Activated T-cell treated with anti-CD3 and anti-CD28 coated beads, Interleukin-2, amount 50 U/mL, for 4 hours (primary cell): ENCODE measurements at regions not wholly inside any gene's neighbourhood (a gene's known extent, or its start where the extent isn't known, plus 50 kb on each side); places are given as distances from the start of the nearest gene placed in this dataset.

Source experiments
- ATAC-seq, 2 donors: fragments of 200-7000 bp; cut with Tn5 transposase; one replicate each; pipeline ENCODE4 v1.10.0; 2021
- DNase-seq: peaks from one replicate; pipeline ENCODE4 v3.0.0-alpha.2; 2020
- H3K27me3 Mint-ChIP-seq: one replicate; pipeline ENCODE4 v1.8.0; 2021; ENCODE audit warnings: low read depth, mixed read lengths
- H3K36me3 Mint-ChIP-seq: one replicate; pipeline ENCODE4 v1.8.0; 2022; ENCODE audit warnings: mixed read lengths; ENCODE audit not compliant: insufficient read depth
- H3K4me1 Mint-ChIP-seq: one replicate; pipeline ENCODE4 v1.8.0; 2021; ENCODE audit warnings: low read depth, mixed read lengths
- H3K4me3 Mint-ChIP-seq: one replicate; pipeline ENCODE4 v1.8.0; 2021; ENCODE audit warnings: mild to moderate bottlenecking, moderate library complexity, mixed read lengths
- H3K9me3 Mint-ChIP-seq: one replicate; pipeline ENCODE4 v1.8.0; 2021; ENCODE audit warnings: mixed read lengths

DNA sequence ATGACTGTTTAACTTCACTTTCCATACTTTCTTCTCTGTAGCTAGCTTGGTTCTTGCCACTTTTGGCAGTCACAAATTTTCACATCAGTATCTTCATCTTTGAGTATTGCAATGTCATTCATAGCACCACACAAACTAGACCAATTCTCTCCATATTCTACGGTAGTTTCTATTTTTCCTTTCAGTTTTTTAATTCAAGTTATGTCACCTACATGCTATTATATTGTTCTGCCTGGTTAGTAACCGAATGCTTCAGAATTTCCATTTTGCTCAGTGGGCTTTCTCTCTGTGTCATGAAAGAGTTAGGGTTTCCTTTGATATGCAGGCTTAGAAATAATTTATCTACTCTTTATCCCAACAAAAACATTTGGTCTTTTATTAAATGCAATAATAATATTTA lies 896.5 kb downstream of the GATA3 start:
- Mint-ChIP-seq H3K27me3 (peaks cover 2% of the 10 kb centered on the region), H3K4me3 (no peak overlapping the region), H3K9me3 (peaks cover 5% of the 10 kb centered on the region), H3K4me1 (no peaks in the 10 kb centered on the region), H3K36me3 (no peaks in the 10 kb centered on the region)
- DNase-seq = no peak
- ATAC-seq = peak; percentile 59 to 66

DNA sequence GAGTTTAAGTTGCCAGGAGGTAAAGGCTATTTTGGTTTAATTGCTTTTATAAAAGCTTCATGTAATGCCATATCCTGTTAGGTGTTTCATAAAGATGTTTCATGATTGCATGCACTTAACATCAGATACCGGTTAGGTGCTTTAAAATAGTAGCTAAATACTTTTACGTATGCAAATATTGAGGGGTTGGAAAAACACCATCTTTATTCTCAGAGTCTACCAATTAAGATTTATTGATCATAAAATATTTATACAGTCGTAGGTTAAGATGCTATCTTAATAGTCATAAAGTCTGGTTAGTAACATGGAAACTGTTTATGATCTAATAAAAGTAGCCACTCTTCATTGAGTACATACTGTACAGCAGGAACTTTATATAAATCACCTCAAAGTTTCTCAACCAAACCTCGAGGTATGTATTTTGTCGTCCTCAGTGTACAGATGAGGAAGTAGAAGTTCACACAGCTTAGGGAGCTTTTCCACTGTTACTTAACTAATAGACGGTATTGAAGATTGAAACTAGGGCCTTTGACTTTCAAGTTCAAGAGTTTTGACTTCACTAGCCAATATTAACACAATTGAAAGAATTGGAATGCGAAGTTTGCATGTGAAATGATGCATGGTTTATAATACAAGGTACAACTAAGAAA lies 897.1 kb downstream of the GATA3 start:
- Mint-ChIP-seq H3K9me3 (peaks cover under 1% of the 10 kb centered on the region), H3K27me3 (peaks cover 2% of the 10 kb centered on the region)
- DNase-seq = no peak

DNA sequence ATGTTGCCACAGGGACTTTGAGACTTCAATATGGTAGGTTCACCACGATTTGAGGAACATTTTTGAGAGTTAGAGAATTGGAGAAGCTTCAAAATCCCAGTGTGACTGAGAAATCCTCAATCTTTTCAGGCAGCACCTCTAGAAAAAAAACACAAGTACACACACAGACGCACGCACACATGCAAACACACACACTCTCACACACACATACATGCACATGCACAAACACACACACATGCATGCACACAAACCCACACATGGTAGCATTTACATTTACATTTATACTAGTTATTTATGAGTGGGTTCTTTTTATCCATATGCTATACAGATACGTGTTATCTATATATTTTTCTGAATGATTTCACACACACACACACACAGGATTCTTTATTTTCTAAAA lies 901.9 kb downstream of the GATA3 start:
- H3K9me3 Mint-ChIP-seq = no peaks in the 10 kb centered on the region
- ATAC-seq = no peak

More for the DNA sequence above, 897.1 kb downstream of the GATA3 start:
- H3K36me3 Mint-ChIP-seq = no peaks in the 10 kb centered on the region
- no peaks in the 10 kb centered on the region for H3K4me1 Mint-ChIP-seq
- ATAC-seq = peak in 1 of 2 donors; percentile 40
- H3K4me3 Mint-ChIP-seq = peak overlapping the region; percentile 3

DNA sequence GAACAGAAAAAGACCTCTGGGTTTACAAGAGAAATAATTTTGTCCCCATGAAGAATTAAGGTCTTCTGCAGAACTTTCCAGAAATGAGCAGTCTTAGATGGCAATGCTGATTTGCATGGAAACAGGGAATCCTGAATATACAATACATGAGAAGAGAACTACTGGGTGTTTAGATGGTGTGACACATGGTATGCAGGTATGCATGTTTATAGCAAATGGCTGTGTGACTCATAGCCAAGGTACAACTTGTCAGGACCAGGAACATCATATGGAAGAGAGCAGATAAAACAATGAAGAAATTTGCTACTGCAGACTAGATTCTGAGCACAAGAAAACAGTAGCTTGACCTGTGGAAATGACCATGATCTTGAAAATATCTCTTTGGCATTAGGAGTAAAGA lies 907.8 kb downstream of the GATA3 start:
- DNase-seq (no peak), ATAC-seq (no peak)
- peaks cover 4% of the 10 kb centered on the region for H3K9me3 Mint-ChIP-seq
- peaks cover 6% of the 10 kb centered on the region for H3K4me1 Mint-ChIP-seq
- H3K27me3 Mint-ChIP-seq = peaks cover 6% of the 10 kb centered on the region
- H3K4me3 Mint-ChIP-seq = no peak overlapping the region
- no peaks in the 10 kb centered on the region for H3K36me3 Mint-ChIP-seq

More for the DNA sequence above, 901.9 kb downstream of the GATA3 start:
- Mint-ChIP-seq H3K4me1 (no peaks in the 10 kb centered on the region), H3K27me3 (peaks cover 4% of the 10 kb centered on the region), H3K4me3 (no peak overlapping the region), H3K36me3 (no peaks in the 10 kb centered on the region)
- no peak for DNase-seq

DNA sequence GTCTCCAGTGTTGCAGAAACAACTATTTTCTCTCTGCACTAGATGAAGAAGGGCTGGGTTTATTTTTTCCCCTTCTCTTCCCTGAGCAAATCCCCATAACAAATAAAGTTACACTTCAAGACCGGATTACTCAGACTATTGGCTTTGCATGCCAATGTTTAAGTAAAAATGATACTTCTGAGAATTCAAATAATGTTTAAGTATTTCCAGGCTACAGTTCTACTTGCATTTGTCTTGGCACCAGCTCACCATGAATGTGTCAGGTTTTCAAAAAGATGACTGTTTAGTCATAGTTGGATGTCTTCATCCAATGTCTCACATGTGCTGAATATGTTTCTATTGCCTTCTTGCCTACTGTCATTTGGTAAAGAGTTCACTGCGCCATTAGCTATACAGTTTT lies 912.6 kb downstream of the GATA3 start:
- Mint-ChIP-seq H3K4me3 (no peak overlapping the region), H3K9me3 (peaks cover 4% of the 10 kb centered on the region), H3K4me1 (peaks cover 7% of the 10 kb centered on the region), H3K36me3 (no peaks in the 10 kb centered on the region), H3K27me3 (peaks cover 3% of the 10 kb centered on the region)
- peak; percentile 76 to 89 for ATAC-seq
- DNase-seq = no peak

DNA sequence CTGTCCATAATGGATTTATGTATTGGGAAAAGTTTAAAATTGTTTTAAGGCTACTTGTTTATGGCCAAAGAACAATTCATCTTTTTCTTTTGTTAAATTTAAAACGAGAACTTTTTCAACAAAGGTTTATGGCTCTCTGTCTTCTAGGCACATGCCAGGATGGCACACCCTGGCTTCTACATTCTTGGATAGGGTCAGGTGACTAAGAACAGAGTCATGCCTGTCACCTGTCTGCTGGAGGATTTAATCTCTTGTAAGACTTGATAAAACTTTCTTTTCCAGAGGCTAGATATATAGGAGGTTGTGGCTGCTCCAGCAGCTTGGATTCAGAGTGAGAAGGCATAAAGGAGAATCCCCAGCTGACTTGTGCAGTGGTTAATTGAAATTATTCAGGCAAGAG lies 915.4 kb downstream of the GATA3 start:
- no peak for DNase-seq
- no peak for ATAC-seq
- Mint-ChIP-seq H3K9me3 (no peaks in the 10 kb centered on the region), H3K27me3 (no peaks in the 10 kb centered on the region), H3K36me3 (no peaks in the 10 kb centered on the region), H3K4me3 (no peak overlapping the region), H3K4me1 (peaks cover 4% of the 10 kb centered on the region)

DNA sequence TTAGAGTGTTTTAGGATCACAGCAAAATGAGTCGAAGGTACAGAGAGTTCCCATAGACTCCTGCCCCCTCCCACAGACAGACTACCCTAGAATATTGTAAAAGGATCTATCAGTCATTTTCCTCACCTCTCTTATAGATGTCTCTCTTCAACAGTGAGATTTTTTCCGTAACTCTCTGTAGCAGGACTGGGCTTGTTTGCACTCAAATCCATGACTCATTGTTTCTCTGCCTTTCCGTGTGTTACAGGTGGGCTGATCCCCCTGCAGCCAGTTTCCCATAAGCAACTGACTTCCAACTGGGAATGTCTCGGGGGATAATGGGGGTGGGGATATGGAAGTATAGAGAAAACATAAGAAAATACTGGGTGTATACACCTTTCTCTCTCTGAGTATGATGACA lies 921.0 kb downstream of the GATA3 start:
- no peaks in the 10 kb centered on the region for H3K9me3 Mint-ChIP-seq
- no peak for ATAC-seq
- H3K27me3 Mint-ChIP-seq = no peaks in the 10 kb centered on the region
- H3K4me1 Mint-ChIP-seq = no peaks in the 10 kb centered on the region
- no peak overlapping the region for H3K4me3 Mint-ChIP-seq
- DNase-seq = no peak
- H3K36me3 Mint-ChIP-seq = no peaks in the 10 kb centered on the region

DNA sequence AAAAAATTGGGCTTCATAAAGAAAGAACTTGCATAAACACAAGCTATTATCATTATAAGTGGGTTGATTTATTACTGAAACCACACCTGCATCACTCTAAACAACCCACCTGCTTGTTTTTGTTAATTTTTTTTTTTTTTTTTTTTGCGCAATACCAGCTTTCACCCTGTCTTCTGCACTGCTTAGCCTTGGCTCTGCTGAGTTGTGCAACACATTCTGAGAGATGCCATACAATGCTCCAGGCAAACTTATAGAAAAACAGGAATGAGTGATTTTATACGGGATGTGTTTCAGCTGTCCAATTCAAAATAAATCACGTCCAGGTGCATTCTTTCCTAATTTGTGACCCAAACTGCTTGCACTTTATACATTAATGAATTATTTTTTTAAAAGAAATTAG lies 923.6 kb downstream of the GATA3 start:
- Mint-ChIP-seq H3K27me3 (no peaks in the 10 kb centered on the region), H3K4me3 (no peak overlapping the region), H3K4me1 (peaks cover 5% of the 10 kb centered on the region), H3K36me3 (no peaks in the 10 kb centered on the region), H3K9me3 (no peaks in the 10 kb centered on the region)
- no peak for ATAC-seq
- no peak for DNase-seq

DNA sequence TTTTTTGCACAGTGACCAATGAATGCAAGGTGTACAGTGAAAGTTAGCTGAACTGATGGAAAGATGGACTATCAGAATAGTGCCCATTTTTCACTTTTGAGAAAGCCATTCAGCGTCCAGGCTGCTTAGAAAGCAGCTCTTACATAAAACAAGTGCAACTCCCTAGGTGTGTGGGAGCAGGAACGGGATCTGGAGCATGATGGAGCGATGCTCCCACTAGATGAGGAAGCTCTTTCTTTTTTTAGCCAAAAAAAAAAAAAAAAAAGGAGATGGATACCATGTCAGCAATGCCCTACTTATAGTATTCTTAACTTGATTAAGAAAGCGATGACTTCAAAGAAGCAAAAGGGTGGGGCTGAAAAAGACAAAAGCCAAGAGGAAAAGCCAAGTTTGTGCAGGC lies 925.5 kb downstream of the GATA3 start:
- no peaks in the 10 kb centered on the region for H3K9me3 Mint-ChIP-seq
- no peak overlapping the region for H3K4me3 Mint-ChIP-seq
- DNase-seq (no peak), ATAC-seq (no peak)
- H3K27me3 Mint-ChIP-seq = no peaks in the 10 kb centered on the region
- H3K36me3 Mint-ChIP-seq = no peaks in the 10 kb centered on the region
- peaks cover 5% of the 10 kb centered on the region for H3K4me1 Mint-ChIP-seq

DNA sequence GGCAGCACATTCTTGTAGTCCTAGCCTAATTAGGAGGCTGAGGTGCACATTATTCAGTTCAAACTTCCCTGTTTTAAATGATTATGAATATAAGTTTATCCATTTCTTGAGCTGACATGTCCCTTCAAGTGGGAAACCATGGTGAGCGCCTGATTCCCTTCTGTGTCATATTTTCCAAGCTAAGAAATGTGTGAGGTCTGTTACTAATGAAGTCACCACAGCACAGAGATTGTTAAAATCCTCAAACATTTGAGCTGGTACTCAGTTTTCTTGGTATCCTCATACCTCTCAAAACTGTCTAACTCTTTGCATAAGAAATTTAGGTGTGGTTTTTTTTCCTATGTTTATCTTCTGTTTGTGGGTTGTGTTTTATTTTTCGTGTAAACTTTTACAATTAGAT lies 926.8 kb downstream of the GATA3 start:
- no peaks in the 10 kb centered on the region for H3K27me3 Mint-ChIP-seq
- peaks cover 5% of the 10 kb centered on the region for H3K4me1 Mint-ChIP-seq
- DNase-seq = no peak
- H3K4me3 Mint-ChIP-seq = no peak overlapping the region
- no peaks in the 10 kb centered on the region for H3K9me3 Mint-ChIP-seq
- H3K36me3 Mint-ChIP-seq = no peaks in the 10 kb centered on the region
- ATAC-seq = peak in 1 of 2 donors; percentile 40

DNA sequence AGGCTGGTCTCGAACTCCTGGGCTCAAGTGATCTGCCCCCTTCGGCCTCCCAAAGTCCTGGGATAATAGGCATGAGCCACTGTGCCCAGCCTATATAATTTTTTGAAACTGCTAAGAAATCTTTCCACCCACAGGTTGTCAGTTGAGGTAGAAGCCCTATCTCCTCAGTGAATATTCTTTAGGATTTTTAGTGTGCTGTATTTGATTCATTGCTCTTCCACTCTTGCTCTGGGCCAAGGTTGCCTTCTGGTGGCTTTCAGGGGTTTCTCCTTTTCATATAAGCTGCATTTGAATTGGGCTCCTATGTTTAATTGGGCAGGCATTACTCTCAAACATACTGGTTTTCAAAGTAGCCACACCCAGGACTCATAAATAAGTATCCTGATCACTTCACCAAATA lies 931.2 kb downstream of the GATA3 start:
- no peak for ATAC-seq

DNA sequence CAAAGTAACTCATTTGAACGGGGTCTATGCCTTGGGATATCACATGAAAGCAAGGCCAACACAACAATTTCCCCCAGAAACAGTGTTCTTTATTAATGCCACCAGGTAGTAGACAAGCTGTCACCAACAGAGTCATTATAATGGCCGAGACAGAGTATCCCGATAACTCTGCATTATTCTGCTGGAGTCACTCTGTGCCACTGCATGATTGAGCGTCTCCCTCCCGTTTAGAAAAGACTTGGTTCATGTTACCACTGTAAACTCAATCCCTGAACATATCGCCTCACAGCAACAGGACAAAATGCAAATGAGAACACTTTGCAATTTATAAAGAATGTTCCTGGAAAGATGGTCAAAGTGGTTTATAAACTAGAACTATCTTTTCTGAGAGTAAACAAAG lies 932.5 kb downstream of the GATA3 start:
- Mint-ChIP-seq H3K4me1 (peaks cover 9% of the 10 kb centered on the region), H3K27me3 (no peaks in the 10 kb centered on the region)

More for the DNA sequence above, 931.2 kb downstream of the GATA3 start:
- Mint-ChIP-seq H3K36me3 (no peaks in the 10 kb centered on the region), H3K27me3 (no peaks in the 10 kb centered on the region), H3K4me3 (no peak overlapping the region), H3K9me3 (no peaks in the 10 kb centered on the region), H3K4me1 (peaks cover 9% of the 10 kb centered on the region)
- DNase-seq = no peak

DNA sequence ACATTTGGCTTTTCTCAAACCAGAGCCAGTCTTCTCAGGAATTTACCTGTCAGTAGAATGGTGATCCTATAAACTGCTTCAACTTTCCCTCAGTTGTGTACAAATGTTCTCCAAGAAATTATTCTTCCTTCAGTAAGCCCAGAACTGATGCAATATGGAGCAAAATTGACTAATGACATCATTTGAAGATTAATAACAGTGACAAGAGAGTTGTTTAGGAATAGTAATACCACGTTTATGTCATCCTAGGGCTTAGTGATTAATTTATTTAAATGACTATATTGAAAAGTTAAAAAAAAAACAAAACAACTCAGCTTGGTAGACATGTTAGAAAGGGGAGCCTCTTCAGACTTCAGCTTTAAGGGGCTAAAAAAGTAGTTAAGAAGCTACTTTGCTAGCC lies 933.2 kb downstream of the GATA3 start:
- Mint-ChIP-seq H3K36me3 (no peaks in the 10 kb centered on the region), H3K27me3 (no peaks in the 10 kb centered on the region), H3K4me3 (no peak overlapping the region), H3K9me3 (no peaks in the 10 kb centered on the region), H3K4me1 (peaks cover 11% of the 10 kb centered on the region)
- no peak for ATAC-seq
- no peak for DNase-seq

More for the DNA sequence above, 932.5 kb downstream of the GATA3 start:
- Mint-ChIP-seq H3K4me3 (no peak overlapping the region), H3K9me3 (no peaks in the 10 kb centered on the region), H3K36me3 (no peaks in the 10 kb centered on the region)
- ATAC-seq (no peak), DNase-seq (no peak)

DNA sequence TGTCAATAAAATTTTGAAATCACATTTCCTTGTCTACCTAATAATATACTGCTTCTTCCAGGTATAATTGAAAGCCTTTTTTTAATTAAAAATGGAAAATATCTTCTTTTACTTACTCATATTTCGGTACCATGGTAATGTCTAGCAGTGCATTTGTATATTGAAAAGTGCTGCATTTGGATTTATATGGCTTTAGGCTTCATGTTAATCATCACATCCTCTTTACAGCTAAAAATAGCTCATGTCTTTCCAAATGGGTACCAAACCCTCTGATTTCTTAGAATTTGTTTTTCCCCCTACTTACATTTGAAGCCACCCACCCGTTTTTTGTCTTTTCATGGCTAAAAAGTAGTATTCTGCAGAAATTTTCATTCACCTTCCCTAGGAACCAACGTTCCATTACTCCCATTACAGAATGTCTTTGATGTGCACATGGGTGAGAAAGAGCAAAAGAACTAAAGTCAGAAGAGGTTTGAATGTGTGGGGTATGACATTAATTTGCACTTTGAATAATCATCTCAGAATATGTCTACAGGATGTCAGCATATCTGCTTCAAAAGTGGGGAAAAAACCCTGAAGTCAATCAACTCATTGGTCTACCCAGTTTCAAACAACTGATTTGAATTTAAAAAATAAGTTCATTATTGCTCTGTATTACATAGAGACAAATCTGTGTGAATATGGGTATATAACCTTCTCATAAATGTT lies 935.9 kb downstream of the GATA3 start:
- DNase-seq (no peak), ATAC-seq (peak; percentile 66 to 78)
- Mint-ChIP-seq H3K36me3 (no peaks in the 10 kb centered on the region), H3K27me3 (no peaks in the 10 kb centered on the region), H3K4me1 (peaks cover 22% of the 10 kb centered on the region), H3K4me3 (no peak overlapping the region), H3K9me3 (no peaks in the 10 kb centered on the region)

DNA sequence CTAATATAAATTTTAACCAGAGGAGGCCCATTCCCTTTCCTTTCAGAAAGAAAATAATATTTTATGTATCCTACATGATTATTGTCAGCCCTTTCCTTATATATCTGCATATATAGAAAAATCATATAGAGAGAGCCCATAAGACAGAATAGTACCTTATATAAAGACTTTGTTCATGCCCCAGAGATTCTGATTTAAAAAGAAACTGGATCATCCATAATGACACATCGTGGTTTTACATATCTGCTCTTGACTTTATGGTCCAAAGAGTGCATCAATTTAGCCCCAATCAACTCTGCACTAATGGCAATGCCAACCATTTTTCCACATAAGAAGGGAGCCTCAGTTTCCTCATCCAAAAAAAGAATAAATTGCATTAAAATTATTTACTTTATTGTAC lies 937.5 kb downstream of the GATA3 start:
- Mint-ChIP-seq H3K36me3 (no peaks in the 10 kb centered on the region), H3K9me3 (no peaks in the 10 kb centered on the region), H3K4me1 (peaks cover 28% of the 10 kb centered on the region), H3K4me3 (no peak overlapping the region), H3K27me3 (no peaks in the 10 kb centered on the region)
- peak in 1 of 2 donors; percentile 27 for ATAC-seq
- no peak for DNase-seq
